KMS-11 (cell line): ENCODE measurements at regions not wholly inside any gene's neighbourhood (a gene's known extent, or its start where the extent isn't known, plus 50 kb on each side); places are given as distances from the start of the nearest gene placed in this dataset.

Source experiments
- H2AFZ ChIP-seq: fragments of 200-600 bp; sonication (generic); 2 replicates; pipeline ENCODE4 v1.6.1; 2016; ENCODE audit warnings: antibody characterized with exemption, mixed run types, low read depth
- H3K27ac ChIP-seq: fragments of 200-600 bp; sonication (generic); 2 replicates; pipeline ENCODE4 v1.6.1; 2016; ENCODE audit warnings: mild to moderate bottlenecking, mixed run types
- H3K27me3 ChIP-seq: fragments of 200-600 bp; sonication (generic); 2 replicates; pipeline ENCODE4 v1.6.1; 2017; ENCODE audit warnings: mild to moderate bottlenecking, low read depth, mixed run types, moderate library complexity; ENCODE audit not compliant: insufficient read depth
- H3K36me3 ChIP-seq: fragments of 200-600 bp; sonication (generic); 2 replicates; pipeline ENCODE4 v1.6.1; 2017; ENCODE audit warnings: mild to moderate bottlenecking, mixed run types; ENCODE audit not compliant: insufficient read depth
- H3K4me1 ChIP-seq: fragments of 200-600 bp; sonication (generic); 2 replicates; pipeline ENCODE4 v1.6.1; 2016; ENCODE audit warnings: mild to moderate bottlenecking, low read depth, mixed run types; ENCODE audit not compliant: poor library complexity, severe bottlenecking
- H3K4me2 ChIP-seq: fragments of 200-600 bp; sonication (generic); 2 replicates; pipeline ENCODE4 v1.7.0; 2016; ENCODE audit warnings: mild to moderate bottlenecking, mixed run types
- H3K4me3 ChIP-seq: fragments of 200-600 bp; sonication (generic); IDR thresholded peaks from 2 replicates; pipeline ENCODE4 v1.6.1; 2017; ENCODE audit warnings: low read depth, low read length, mixed read lengths; ENCODE audit not compliant: insufficient read depth
- H3K79me2 ChIP-seq: fragments of 200-600 bp; sonication (generic); 2 replicates; pipeline ENCODE4 v1.6.1; 2016; ENCODE audit warnings: low read depth, mixed run types; ENCODE audit not compliant: insufficient read depth
- H3K9ac ChIP-seq: fragments of 200-600 bp; sonication (generic); 2 replicates; pipeline ENCODE4 v1.6.1; 2016; ENCODE audit warnings: mild to moderate bottlenecking, mixed run types
- H4K20me1 ChIP-seq: fragments of 200-600 bp; sonication (generic); 2 replicates; pipeline ENCODE4 v1.6.1; 2016; ENCODE audit warnings: mild to moderate bottlenecking, mixed run types; ENCODE audit not compliant: insufficient read depth
- TF ChIP-seq, protein P1 (sequence below): fragments of 200-600 bp; sonication (generic); conservative IDR thresholded peaks from 2 replicates; pipeline ENCODE4 v1.6.1; 2017; ENCODE audit warnings: low read depth, mild to moderate bottlenecking, antibody characterized with exemption, low read length, moderate library complexity, mixed read lengths

DNA sequence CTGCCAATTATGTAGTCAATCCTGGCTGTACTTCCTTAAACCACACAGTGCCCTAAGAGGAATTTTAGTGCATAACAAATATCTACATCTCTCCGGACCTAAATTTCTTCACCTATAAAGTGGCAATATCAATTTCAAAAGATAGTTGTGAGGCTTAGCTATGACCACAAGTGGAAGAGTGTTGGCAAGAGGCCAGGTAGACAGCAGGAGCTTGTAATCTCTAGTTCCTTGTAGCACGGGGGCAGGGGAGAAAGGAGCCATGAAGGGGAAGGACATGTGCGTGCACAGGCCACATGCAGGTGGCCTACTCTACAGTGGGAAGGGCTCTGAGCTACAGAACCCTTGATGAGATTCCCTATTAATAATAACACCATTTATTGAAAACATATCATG is 269.7 kb downstream of the ABHD5 start:
- Histone ChIP-seq H3K36me3 (no peaks in the 10 kb centered on the region), H2AFZ (no peak overlapping the region), H3K4me3 (no peak overlapping the region), H3K4me2 (no peak overlapping the region), H3K79me2 (no peaks in the 10 kb centered on the region), H3K4me1 (peaks cover 16% of the 10 kb centered on the region), H3K27ac (no peak overlapping the region), H3K9ac (no peak overlapping the region), H4K20me1 (no peaks in the 10 kb centered on the region), H3K27me3 (no peaks in the 10 kb centered on the region)
- TF ChIP-seq, protein P1, sequence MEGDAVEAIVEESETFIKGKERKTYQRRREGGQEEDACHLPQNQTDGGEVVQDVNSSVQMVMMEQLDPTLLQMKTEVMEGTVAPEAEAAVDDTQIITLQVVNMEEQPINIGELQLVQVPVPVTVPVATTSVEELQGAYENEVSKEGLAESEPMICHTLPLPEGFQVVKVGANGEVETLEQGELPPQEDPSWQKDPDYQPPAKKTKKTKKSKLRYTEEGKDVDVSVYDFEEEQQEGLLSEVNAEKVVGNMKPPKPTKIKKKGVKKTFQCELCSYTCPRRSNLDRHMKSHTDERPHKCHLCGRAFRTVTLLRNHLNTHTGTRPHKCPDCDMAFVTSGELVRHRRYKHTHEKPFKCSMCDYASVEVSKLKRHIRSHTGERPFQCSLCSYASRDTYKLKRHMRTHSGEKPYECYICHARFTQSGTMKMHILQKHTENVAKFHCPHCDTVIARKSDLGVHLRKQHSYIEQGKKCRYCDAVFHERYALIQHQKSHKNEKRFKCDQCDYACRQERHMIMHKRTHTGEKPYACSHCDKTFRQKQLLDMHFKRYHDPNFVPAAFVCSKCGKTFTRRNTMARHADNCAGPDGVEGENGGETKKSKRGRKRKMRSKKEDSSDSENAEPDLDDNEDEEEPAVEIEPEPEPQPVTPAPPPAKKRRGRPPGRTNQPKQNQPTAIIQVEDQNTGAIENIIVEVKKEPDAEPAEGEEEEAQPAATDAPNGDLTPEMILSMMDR = no peak

DNA sequence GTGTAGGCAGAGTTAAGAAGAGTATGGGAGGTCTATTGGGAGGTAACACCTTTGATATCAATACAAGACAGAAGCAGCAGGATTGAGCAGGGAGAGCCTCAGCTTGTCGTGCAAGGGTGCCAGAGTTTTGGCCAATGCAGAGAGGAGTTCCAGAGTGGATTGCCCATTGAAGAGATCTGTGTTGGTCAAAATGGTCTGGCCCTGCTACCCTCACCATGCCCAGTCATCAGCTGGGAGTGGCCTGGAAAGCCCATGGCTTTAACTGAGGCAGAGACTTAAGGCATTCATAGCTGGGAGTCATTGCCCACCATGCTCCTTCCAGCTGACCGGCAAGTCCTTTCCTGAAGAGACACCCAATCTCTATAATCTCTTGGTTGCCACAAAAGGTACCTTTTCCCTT is 271.3 kb downstream of the ABHD5 start:
- Histone ChIP-seq H3K9ac (no peak overlapping the region), H4K20me1 (no peaks in the 10 kb centered on the region), H3K4me1 (peaks cover 15% of the 10 kb centered on the region), H2AFZ (no peak overlapping the region), H3K79me2 (no peaks in the 10 kb centered on the region), H3K27me3 (no peaks in the 10 kb centered on the region), H3K27ac (no peak overlapping the region), H3K36me3 (no peaks in the 10 kb centered on the region), H3K4me3 (no peak overlapping the region), H3K4me2 (no peak overlapping the region)
- TF ChIP-seq, protein P1 = no peak

DNA sequence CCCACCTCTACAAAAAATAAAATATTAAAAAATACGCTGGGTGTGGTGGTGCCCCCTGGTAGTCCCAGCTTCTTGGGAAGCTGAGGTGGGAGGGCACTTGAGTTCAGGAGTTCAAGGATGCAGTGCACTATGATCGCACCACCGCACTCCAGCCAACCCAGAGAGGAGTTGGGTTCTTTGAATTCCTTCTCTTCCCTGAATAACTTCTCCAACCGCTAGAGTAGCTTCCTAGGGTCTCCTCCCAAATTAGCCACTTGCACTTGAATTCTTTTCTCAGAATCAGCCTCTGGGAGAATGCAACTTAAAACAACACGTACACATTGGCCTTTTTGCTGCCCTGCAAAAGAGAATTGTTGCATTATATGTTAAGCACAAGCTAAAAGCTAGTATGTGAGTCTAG is 272.5 kb downstream of the ABHD5 start:
- Histone ChIP-seq H3K27me3 (no peaks in the 10 kb centered on the region), H3K4me3 (no peak overlapping the region), H3K36me3 (no peaks in the 10 kb centered on the region), H4K20me1 (no peaks in the 10 kb centered on the region), H3K9ac (no peak overlapping the region), H2AFZ (no peak overlapping the region), H3K4me1 (peaks cover 3% of the 10 kb centered on the region), H3K79me2 (no peaks in the 10 kb centered on the region), H3K27ac (no peak overlapping the region), H3K4me2 (no peak overlapping the region)
- TF ChIP-seq, protein P1 = no peak

- no peaks in the 10 kb centered on the region for H3K4me1 ChIP-seq
- H3K9ac ChIP-seq = no peak overlapping the region
- no peaks in the 10 kb centered on the region for H4K20me1 ChIP-seq
- H3K79me2 ChIP-seq = no peaks in the 10 kb centered on the region
- H2AFZ ChIP-seq = no peak overlapping the region
- no peaks in the 10 kb centered on the region for H3K36me3 ChIP-seq
- TF ChIP-seq, protein P1 = no peak
- H3K27me3 ChIP-seq = no peaks in the 10 kb centered on the region
- H3K4me3 ChIP-seq = no peak overlapping the region
- H3K4me2 ChIP-seq = no peak overlapping the region
- no peak overlapping the region for H3K27ac ChIP-seq
Measured at GRCh38 chr3:43964640-43965039, 273.9 kb downstream of the ABHD5 start.
